ENCODE measurements at regions not wholly inside any gene's neighbourhood (a gene's known extent, or its start where the extent isn't known, plus 50 kb on each side); places are given as distances from the start of the nearest gene placed in this dataset.

GRCh38 chr5:4862500-4862899 is 277.6 kb upstream of the ADAMTS16 start:
- no peaks in the 10 kb centered on the region for H3K27me3 Mint-ChIP-seq
- POLR2A ChIA-PET = no interaction called here
- CTCF ChIA-PET = no interaction called here
- H3K4me3 ChIP-seq (ENCODE audit: low read length) = no peak overlapping the region
- no peak overlapping the region for H3K27ac Mint-ChIP-seq
- no peaks in the 10 kb centered on the region for H3K36me3 ChIP-seq (ENCODE audit: insufficient read depth, low read length)
- no peak for DNase-seq
- H3K4me1 ChIP-seq (ENCODE audit: insufficient read depth, low read length) = no peaks in the 10 kb centered on the region
- no peak overlapping the region for H3K4me3 Mint-ChIP-seq
- no peaks in the 10 kb centered on the region for H3K4me1 Mint-ChIP-seq
- no peaks in the 10 kb centered on the region for H3K36me3 Mint-ChIP-seq
- H3K9me3 ChIP-seq (ENCODE audit: low read length) = no peaks in the 10 kb centered on the region
- no peak overlapping the region for H3K27ac ChIP-seq (ENCODE audit: low read depth, low read length)
- H3K9me3 Mint-ChIP-seq = peaks cover 0 to 15% (median 8%) of the 10 kb centered on the region in 5 donors
- no peaks in the 10 kb centered on the region for H3K27me3 ChIP-seq (ENCODE audit: insufficient read depth, low read length, poor library complexity, severe bottlenecking)

GRCh38 chr5:4866131-4866659 is 273.9 kb upstream of the ADAMTS16 start:
- Histone ChIP-seq H3K4me3 (ENCODE audit: low read length) (no peak overlapping the region), H3K9me3 (ENCODE audit: low read length) (no peaks in the 10 kb centered on the region), H3K36me3 (ENCODE audit: insufficient read depth, low read length) (no peaks in the 10 kb centered on the region), H3K27me3 (ENCODE audit: insufficient read depth, low read length, poor library complexity, severe bottlenecking) (no peaks in the 10 kb centered on the region), H3K27ac (ENCODE audit: low read depth, low read length) (no peak overlapping the region), H3K4me1 (ENCODE audit: insufficient read depth, low read length) (no peaks in the 10 kb centered on the region)
- Mint-ChIP-seq H3K9me3 (peaks cover 0 to 6% (median 5%) of the 10 kb centered on the region in 5 donors), H3K4me1 (no peaks in the 10 kb centered on the region), H3K36me3 (no peaks in the 10 kb centered on the region), H3K4me3 (no peak overlapping the region), H3K27ac (no peak overlapping the region), H3K27me3 (no peaks in the 10 kb centered on the region)
- ChIA-PET POLR2A (no interaction called here), CTCF (no interaction called here)
- no peak for DNase-seq

DNA sequence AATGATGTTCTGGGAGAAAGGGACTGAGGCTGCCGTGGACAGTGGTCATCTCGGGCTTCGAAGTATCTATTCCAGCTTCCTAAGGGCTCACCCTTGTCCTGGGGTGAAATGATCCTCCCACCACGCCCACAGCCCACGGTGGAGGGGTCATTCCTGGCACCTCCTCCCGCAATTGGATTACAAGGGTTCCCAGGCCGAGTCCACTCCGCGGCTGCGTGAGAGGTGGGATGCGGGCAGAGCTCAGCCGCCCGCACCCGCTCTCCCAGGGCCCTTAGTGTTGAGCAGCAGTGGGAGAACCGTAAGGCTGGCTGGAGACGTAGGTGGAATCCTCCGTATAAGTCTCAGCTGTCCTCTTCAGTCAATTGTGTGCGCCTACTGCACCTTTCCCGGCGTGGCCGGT is 273.3 kb upstream of the ADAMTS16 start:
- POLR2A ChIA-PET = no interaction called here
- no peak overlapping the region for H3K4me3 ChIP-seq (ENCODE audit: low read length)
- no peak overlapping the region for H3K27ac ChIP-seq (ENCODE audit: low read depth, low read length)
- no peak overlapping the region for H3K4me3 Mint-ChIP-seq
- no peaks in the 10 kb centered on the region for H3K27me3 Mint-ChIP-seq
- DNase-seq = no peak
- CTCF ChIA-PET = no interaction called here
- H3K36me3 Mint-ChIP-seq = no peaks in the 10 kb centered on the region
- H3K27ac Mint-ChIP-seq = no peak overlapping the region
- no peaks in the 10 kb centered on the region for H3K4me1 Mint-ChIP-seq
- no peaks in the 10 kb centered on the region for H3K4me1 ChIP-seq (ENCODE audit: insufficient read depth, low read length)
- H3K27me3 ChIP-seq (ENCODE audit: insufficient read depth, low read length, poor library complexity, severe bottlenecking) = no peaks in the 10 kb centered on the region
- H3K9me3 Mint-ChIP-seq = peaks cover 0 to 7% (median 5%) of the 10 kb centered on the region in 5 donors
- no peaks in the 10 kb centered on the region for H3K9me3 ChIP-seq (ENCODE audit: low read length)
- no peaks in the 10 kb centered on the region for H3K36me3 ChIP-seq (ENCODE audit: insufficient read depth, low read length)

DNA sequence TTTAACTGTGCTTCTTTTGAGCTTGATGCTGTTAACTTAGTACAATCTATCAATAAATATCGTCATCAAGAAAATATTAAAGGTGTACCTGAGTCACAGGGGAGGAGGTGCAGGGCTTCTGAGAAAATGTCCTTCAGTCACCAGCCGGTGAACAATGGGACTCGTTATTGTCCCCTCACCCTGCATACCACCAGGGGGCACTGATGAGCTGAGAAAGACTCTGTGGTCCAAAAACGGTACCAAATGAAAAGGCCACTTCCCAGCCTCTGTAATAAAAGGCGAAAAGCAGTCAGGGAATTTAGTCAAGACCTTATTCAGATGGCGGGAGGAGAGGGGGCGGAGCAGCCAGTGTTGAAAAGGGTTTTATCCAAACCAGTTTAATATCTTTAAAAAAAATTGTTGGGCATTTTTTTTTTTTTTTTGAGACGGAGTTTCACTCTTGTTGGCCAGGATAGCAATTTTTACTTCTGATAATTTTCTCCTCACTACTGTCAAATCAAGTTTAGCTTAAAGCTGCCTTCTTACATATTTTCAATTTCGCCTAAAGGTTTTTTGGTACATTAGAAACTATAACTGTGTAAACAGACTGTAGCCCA is 271.9 kb upstream of the ADAMTS16 start:
- Histone ChIP-seq H3K9me3 (ENCODE audit: low read length) (no peaks in the 10 kb centered on the region), H3K27me3 (ENCODE audit: insufficient read depth, low read length, poor library complexity, severe bottlenecking) (no peaks in the 10 kb centered on the region), H3K27ac (ENCODE audit: low read depth, low read length) (no peak overlapping the region), H3K36me3 (ENCODE audit: insufficient read depth, low read length) (no peaks in the 10 kb centered on the region), H3K4me3 (ENCODE audit: low read length) (no peak overlapping the region), H3K4me1 (ENCODE audit: insufficient read depth, low read length) (no peaks in the 10 kb centered on the region)
- H3K4me1 Mint-ChIP-seq = no peaks in the 10 kb centered on the region
- H3K9me3 Mint-ChIP-seq = peaks cover 0 to 7% (median 5%) of the 10 kb centered on the region in 5 donors
- POLR2A ChIA-PET = no interaction called here
- CTCF ChIA-PET = interaction anchor here (1.0 to 1.1 kb wide), 2 partner anchors 10 to 143 kb away, joined by 3 read pairs; no protein-coding TSS in a partner anchor
- H3K36me3 Mint-ChIP-seq = no peaks in the 10 kb centered on the region
- no peaks in the 10 kb centered on the region for H3K27me3 Mint-ChIP-seq
- DNase-seq = no peak
- no peak overlapping the region for H3K4me3 Mint-ChIP-seq
- H3K27ac Mint-ChIP-seq = no peak overlapping the region

GRCh38 chr5:4873652-4874051 is 266.5 kb upstream of the ADAMTS16 start:
- H3K9me3 Mint-ChIP-seq = peaks cover 0 to 9% (median 2%) of the 10 kb centered on the region in 5 donors
- H3K36me3 Mint-ChIP-seq = no peaks in the 10 kb centered on the region
- H3K36me3 ChIP-seq (ENCODE audit: insufficient read depth, low read length) = no peaks in the 10 kb centered on the region
- no peaks in the 10 kb centered on the region for H3K27me3 ChIP-seq (ENCODE audit: insufficient read depth, low read length, poor library complexity, severe bottlenecking)
- no peak overlapping the region for H3K4me3 Mint-ChIP-seq
- H3K4me1 Mint-ChIP-seq = no peaks in the 10 kb centered on the region
- no peaks in the 10 kb centered on the region for H3K4me1 ChIP-seq (ENCODE audit: insufficient read depth, low read length)
- no peak for DNase-seq
- H3K4me3 ChIP-seq (ENCODE audit: low read length) = no peak overlapping the region
- H3K27me3 Mint-ChIP-seq = peaks cover 0 to 4% of the 10 kb centered on the region in 2 donors
- POLR2A ChIA-PET = no interaction called here
- H3K9me3 ChIP-seq (ENCODE audit: low read length) = no peaks in the 10 kb centered on the region
- CTCF ChIA-PET = no interaction called here
- H3K27ac Mint-ChIP-seq = no peak overlapping the region
- H3K27ac ChIP-seq (ENCODE audit: low read depth, low read length) = no peak overlapping the region

DNA sequence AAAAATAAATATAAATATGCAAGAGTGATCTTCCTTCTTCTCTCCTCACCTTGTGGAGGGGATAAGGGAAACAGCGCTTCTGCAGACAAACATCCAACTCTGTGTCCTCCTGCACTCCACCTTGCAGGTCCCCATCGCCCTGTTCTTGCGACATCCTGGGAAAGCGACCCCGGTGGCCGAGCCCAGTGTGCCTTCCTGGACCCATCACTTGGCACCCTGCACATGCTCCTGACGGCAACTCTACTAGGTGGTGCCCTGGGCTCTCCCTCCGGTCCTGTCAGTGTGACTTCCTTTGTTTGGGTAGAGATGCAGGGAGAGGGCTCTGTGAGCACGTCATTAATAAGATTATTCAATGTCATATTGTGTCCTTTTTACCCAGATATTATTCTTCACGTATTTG is 266.0 kb upstream of the ADAMTS16 start:
- Histone ChIP-seq H3K4me1 (ENCODE audit: insufficient read depth, low read length) (no peaks in the 10 kb centered on the region), H3K36me3 (ENCODE audit: insufficient read depth, low read length) (no peaks in the 10 kb centered on the region), H3K27me3 (ENCODE audit: insufficient read depth, low read length, poor library complexity, severe bottlenecking) (no peaks in the 10 kb centered on the region), H3K9me3 (ENCODE audit: low read length) (no peaks in the 10 kb centered on the region), H3K4me3 (ENCODE audit: low read length) (no peak overlapping the region), H3K27ac (ENCODE audit: low read depth, low read length) (no peak overlapping the region)
- ChIA-PET POLR2A (no interaction called here), CTCF (no interaction called here)
- peaks cover 0 to 9% (median 2%) of the 10 kb centered on the region in 5 donors for H3K9me3 Mint-ChIP-seq
- no peak overlapping the region for H3K27ac Mint-ChIP-seq
- no peak overlapping the region for H3K4me3 Mint-ChIP-seq
- peaks cover 0 to 4% of the 10 kb centered on the region in 2 donors for H3K27me3 Mint-ChIP-seq
- no peak for DNase-seq
- H3K4me1 Mint-ChIP-seq = no peaks in the 10 kb centered on the region
- H3K36me3 Mint-ChIP-seq = no peaks in the 10 kb centered on the region

DNA sequence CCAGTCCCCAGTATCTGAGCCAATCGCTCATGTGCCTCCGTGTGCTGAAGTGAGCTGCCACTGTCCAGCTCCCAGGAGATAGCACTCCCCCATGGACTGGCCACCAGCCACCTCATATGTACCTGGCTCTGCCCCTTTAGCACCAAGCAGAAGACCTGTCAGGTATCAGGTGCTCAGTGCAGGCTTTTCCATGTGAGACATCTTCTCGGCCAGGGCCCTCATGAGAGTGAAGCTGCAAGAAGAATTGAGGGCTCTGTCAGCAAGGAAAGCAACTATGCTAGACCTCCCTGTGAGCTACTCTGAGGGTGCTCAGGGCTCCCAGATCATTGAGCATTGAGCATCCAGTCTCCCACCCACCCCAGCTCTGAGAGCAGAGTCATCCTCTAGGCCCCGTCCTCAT is 264.2 kb upstream of the ADAMTS16 start:
- Histone ChIP-seq H3K4me1 (ENCODE audit: insufficient read depth, low read length) (no peaks in the 10 kb centered on the region), H3K9me3 (ENCODE audit: low read length) (no peaks in the 10 kb centered on the region), H3K27me3 (ENCODE audit: insufficient read depth, low read length, poor library complexity, severe bottlenecking) (no peaks in the 10 kb centered on the region), H3K4me3 (ENCODE audit: low read length) (no peak overlapping the region), H3K36me3 (ENCODE audit: insufficient read depth, low read length) (no peaks in the 10 kb centered on the region), H3K27ac (ENCODE audit: low read depth, low read length) (no peak overlapping the region)
- Mint-ChIP-seq H3K4me1 (no peaks in the 10 kb centered on the region), H3K36me3 (no peaks in the 10 kb centered on the region), H3K27me3 (peaks cover 0 to 4% of the 10 kb centered on the region in 2 donors), H3K4me3 (no peak overlapping the region), H3K27ac (no peak overlapping the region), H3K9me3 (peaks cover 0 to 7% (median 2%) of the 10 kb centered on the region in 5 donors)
- POLR2A ChIA-PET = no interaction called here
- DNase-seq = no peak
- CTCF ChIA-PET = no interaction called here

DNA sequence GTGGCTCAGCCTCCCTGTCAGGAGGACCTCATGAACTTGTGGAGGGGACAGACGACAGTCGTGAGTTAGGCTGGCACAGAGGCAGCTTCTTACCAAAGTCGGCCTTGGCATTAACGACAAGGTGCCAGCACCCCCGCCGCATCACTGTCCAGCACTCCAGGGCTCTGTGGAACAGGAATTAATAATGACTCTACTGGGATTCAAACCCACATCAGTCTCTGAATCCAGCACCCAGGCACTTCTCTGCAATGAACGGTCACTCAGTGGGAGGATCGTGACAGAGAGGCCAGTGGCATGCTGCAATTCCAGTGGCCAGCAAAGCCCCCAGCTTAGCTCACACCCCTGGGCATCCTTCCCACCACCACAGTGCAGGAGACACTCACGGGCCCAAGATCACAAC is 263.3 kb upstream of the ADAMTS16 start:
- H3K27me3 Mint-ChIP-seq = peaks cover 0 to 4% of the 10 kb centered on the region in 2 donors
- H3K36me3 Mint-ChIP-seq = no peaks in the 10 kb centered on the region
- CTCF ChIA-PET = no interaction called here

More for the DNA sequence above, 263.3 kb upstream of the ADAMTS16 start:
- Histone ChIP-seq H3K27me3 (ENCODE audit: insufficient read depth, low read length, poor library complexity, severe bottlenecking) (no peaks in the 10 kb centered on the region), H3K4me3 (ENCODE audit: low read length) (no peak overlapping the region), H3K27ac (ENCODE audit: low read depth, low read length) (no peak overlapping the region), H3K9me3 (ENCODE audit: low read length) (no peaks in the 10 kb centered on the region), H3K36me3 (ENCODE audit: insufficient read depth, low read length) (no peaks in the 10 kb centered on the region), H3K4me1 (ENCODE audit: insufficient read depth, low read length) (no peaks in the 10 kb centered on the region)
- Mint-ChIP-seq H3K9me3 (peaks cover 0 to 8% (median 2%) of the 10 kb centered on the region in 5 donors), H3K4me1 (no peaks in the 10 kb centered on the region), H3K4me3 (no peak overlapping the region), H3K27ac (no peak overlapping the region)
- DNase-seq = no peak
- POLR2A ChIA-PET = no interaction called here

Data from CD8-positive, alpha-beta memory T cell (primary cell).